ENCODE measurements at regions not wholly inside any gene's neighbourhood (a gene's known extent, or its start where the extent isn't known, plus 50 kb on each side); places are given as distances from the start of the nearest gene placed in this dataset.
"Not testable (repeated sequence)": the region's sequence is repeated elsewhere in the genome, so short reads cannot be mapped to it uniquely, and the experiment has no call there.

GRCh38 chr4:132669786-132670185, 479.3 kb upstream of the PCDH10 start:
- DNase-seq (ENCODE audit: low read depth in 2 of 2), result no peak

DNA sequence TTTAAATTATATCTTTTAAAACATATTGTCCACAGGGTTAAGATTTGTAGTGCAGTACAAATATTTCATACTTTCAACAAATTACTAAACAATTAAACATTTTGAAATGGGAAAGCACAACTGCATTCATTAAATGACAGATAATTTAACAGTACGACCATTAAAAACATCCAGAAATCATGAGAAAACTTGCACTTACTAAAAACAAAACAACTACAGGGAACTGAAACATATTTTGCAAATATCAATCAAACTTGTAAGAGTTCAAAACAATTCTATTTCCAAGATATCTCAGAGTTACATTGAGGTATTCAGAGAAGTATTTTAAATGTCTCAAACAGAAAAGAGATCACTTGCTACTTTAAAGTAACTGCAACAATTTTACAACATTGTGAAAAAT, 478.5 kb upstream of the PCDH10 start:
- DNase-seq (ENCODE audit: low read depth in 2 of 2), result no peak

DNA sequence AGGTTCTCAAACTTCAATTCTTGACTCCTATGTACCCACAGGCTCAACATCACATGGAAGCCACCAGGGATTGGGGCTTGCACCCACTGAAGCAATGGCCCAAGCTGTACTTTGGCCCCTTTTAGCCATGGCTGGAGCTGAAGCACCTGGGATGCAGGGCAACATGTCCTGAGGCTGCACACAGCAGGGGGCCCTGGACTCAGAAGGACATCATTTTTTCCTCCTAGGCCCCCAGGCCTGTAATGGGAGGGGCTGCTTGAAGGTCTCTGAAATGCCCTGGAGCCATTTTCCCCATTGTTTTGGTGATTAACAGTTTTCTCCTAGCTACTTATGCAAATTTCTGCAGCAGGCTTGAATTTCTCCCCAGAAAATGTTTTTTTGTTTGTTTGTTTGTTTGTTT, 465.1 kb upstream of the PCDH10 start:
- DNase-seq (ENCODE audit: low read depth in 2 of 2), result no peak

GRCh38 chr4:132691026-132691425, 458.1 kb upstream of the PCDH10 start:
- no peak for DNase-seq (ENCODE audit: low read depth in 2 of 2)

GRCh38 chr4:132691668-132692067, 457.4 kb upstream of the PCDH10 start:
- no peak for DNase-seq (ENCODE audit: low read depth in 2 of 2)

DNA sequence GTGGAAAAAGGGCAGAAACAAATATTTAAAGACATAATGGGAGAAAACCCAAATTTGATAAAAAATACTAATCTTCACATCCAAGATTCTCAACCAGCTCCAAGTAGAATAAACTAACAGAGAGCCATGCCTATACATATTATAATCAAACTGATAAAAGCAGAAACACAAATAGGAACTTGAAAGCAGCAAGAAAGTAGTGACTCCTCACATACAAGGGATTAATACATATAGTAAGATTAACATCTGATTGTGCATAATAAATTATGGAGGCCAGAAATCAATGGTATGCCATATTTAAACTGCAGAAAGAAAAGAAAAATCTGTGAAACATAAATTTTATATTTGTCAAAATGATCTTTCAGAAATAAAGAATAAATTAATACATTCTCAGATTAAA, 454.3 kb upstream of the PCDH10 start:
- no peak for DNase-seq (ENCODE audit: low read depth in 2 of 2)

- not testable (repeated sequence) for DNase-seq (ENCODE audit: low read depth in 2 of 2)
Observed at GRCh38 chr4:132697505-132697904, 451.6 kb upstream of the PCDH10 start.

DNA sequence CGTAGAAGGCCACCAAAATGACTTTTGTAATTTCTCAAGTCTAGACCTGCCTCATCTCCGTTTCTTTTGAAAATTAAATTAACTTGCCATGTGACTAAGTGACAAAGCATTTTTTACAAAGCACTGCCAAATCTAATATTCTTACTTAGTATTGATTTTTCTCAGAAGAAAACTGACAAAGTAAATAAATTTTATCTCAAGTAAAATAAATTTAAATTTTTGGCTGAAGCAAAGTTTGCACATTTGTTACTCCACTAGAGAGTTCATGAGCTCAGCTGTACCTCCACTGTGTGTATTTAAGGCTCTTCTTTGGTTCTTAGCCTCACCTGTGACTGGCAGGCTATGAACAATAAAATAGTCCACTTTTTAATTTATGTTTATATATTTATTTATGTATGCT, 441.1 kb upstream of the PCDH10 start:
- no peak for DNase-seq (ENCODE audit: low read depth in 2 of 2)

GRCh38 chr4:132709056-132709455, 440.0 kb upstream of the PCDH10 start:
- no peak for DNase-seq (ENCODE audit: low read depth in 2 of 2)

DNA sequence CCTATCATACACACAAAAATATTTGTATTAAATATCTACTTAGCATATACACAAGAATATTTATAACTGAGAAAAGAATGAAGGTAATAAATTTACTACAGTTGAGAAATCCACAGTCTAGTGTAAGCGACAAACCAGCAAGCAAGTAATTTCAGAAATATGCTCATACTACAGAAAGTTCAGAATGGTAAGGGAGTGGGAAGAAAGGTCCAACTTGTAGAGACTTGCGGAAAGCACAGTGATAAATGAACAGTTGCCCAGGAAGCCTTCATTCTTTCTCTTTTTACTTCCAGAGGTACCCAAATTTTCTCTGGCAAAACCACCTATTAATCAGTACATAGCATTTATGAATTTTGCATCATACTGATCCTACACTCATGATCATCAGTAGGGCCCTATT, 438.1 kb upstream of the PCDH10 start:
- DNase-seq (ENCODE audit: low read depth in 2 of 2), result no peak

GRCh38 chr4:132737344-132737743, 411.8 kb upstream of the PCDH10 start:
- no peak for DNase-seq (ENCODE audit: low read depth in 2 of 2)

GRCh38 chr4:132759199-132759780, 389.8 kb upstream of the PCDH10 start:
- DNase-seq (ENCODE audit: low read depth in 2 of 2), result no peak

DNA sequence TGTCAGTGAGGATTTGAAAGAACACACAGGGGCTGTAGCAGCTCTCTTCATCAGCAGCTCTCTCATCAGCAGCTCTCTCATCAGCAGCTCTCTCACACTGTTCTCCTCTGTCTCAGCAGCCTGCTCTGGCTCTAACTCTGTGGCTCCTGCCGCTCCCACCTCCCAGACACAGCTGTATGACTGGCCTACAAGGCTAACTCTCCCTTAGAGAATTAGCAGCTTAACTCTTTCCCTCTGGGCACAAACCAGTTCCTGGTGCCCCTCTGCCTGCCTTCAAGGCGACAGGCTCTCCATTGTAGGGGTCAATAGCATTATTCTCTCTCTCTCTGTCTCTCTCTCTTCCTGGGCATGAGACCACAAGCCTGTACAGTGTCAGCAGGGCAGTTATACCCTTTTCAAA, 385.6 kb upstream of the PCDH10 start:
- DNase-seq (ENCODE audit: low read depth in 2 of 2), result no peak

DNA sequence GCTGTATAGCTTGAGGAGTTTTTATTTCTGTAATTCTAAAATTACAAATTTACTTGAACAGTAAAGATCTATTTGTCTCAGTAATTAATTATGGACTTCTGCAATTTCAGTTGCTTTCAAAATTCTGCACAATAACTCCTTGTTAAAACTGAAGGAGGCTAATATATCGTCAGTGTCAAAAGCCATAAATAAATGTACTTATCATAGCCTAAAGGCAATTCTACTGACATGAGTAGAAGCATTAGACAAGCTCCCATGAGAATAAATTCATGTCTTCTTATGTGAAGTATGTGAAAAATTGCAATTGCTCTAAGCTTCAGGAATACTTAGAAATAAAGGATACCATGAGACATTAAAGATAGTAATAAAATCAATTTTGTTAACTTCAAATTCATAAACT, 381.2 kb upstream of the PCDH10 start:
- DNase-seq (ENCODE audit: low read depth in 2 of 2), result no peak

GRCh38 chr4:132770776-132771175, 378.3 kb upstream of the PCDH10 start:
- no peak for DNase-seq (ENCODE audit: low read depth in 2 of 2)

DNA sequence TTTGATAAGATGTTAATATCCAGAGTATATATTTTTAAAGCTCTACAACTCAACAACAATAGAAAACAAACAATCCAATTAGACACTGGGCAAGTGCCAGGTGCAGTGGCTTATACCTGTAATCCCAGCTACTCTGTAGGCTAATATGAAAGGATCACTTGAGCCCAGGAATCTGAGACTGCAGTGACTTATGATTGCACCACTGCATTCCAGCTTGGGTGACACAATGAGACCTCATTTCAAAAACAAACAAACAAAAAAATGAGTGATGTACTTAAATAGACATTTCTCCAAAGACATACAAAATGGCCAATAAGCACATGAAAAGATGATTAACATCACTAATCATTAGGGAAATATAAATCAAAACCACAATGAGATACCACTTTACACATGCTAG, 356.8 kb upstream of the PCDH10 start:
- no peak for DNase-seq (ENCODE audit: low read depth in 2 of 2)

DNA sequence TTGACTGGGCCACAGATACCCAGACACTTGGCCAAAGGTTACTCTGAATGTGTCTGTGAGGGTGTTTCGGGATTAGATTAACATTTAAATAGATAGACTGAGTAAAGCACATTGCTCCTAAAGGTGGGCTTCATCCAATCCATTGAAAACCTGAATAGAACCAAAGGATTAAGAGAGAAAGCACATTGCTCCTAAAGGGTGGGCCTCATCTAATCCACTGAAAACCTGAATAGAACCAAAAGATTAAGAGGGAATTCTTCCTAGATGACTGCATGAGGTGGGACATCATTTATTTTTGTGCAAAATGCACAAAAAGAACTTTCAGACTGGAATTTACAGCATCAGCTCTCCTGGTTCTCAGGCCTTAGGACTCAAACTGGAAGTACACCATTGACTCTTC, 351.2 kb upstream of the PCDH10 start:
- no peak for DNase-seq (ENCODE audit: low read depth in 2 of 2)

- no peak for DNase-seq (ENCODE audit: low read depth in 2 of 2)
Observed at GRCh38 chr4:132809298-132810032, 339.6 kb upstream of the PCDH10 start.

- DNase-seq (ENCODE audit: low read depth in 2 of 2), result not testable (repeated sequence)
Observed at GRCh38 chr4:132813061-132813460, 336.0 kb upstream of the PCDH10 start.

DNA sequence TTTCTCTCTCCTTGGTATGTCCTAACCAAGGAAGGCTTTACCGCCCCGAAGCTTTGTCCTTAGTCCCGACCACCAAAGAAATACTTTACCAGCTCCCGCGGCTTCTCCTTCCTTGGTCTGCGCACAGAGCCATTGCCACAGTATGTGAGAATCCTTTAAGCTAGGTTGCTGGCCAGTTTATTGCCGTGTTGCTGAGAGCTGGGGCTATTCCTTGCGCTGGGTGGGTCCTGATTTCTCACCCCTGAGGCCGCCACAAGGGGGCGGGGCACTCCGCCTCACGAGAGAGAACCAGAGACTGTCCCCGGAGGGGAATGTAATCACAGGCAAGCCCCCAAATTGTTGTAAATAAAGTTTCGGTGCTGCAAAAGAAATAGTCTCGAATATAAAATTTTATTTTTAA, 331.0 kb upstream of the PCDH10 start:
- no peak for DNase-seq (ENCODE audit: low read depth in 2 of 2)

DNA sequence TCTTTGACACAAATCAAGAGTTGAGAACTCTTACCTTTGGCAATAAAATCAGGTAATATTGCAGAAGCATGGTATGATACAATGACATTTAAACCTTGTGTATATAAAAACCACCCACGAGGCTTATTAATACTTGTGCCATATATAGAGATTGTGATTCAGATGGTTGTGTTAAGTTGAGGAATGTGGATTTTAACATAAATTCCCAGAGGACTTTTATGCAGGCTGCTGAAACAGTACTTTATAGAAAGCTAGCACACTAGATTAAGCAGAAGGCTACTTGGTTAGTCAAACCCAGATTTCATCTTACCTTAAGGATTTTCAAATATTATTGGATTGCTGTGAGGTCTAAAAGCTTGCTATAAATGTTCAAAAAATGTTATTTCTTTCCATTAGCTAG, 325.7 kb upstream of the PCDH10 start:
- DNase-seq (ENCODE audit: low read depth in 2 of 2), result no peak

GRCh38 chr4:132824761-132825160, 324.3 kb upstream of the PCDH10 start:
- no peak for DNase-seq (ENCODE audit: low read depth in 2 of 2)

DNA sequence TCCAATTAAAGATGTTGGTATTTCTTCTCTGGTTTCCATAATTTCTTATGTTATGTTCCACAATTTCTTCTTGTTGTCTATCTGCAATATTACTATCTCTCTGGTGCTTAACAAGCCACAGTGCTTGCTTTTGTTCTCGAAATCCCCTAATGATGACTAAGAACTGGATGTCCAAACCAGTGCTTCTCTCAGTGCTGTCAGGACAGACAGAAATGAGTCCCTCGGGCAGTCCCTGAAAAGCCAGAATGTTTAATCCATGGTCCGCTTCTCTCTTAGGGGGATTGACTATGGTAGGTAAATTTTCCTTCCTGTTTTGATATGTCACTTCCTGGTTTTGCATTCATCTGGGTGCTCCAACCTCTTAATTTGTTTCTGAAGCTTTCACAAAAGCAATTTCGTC, 321.6 kb upstream of the PCDH10 start:
- DNase-seq (ENCODE audit: low read depth in 2 of 2), result no peak

GRCh38 chr4:132838244-132838643, 310.9 kb upstream of the PCDH10 start:
- DNase-seq (ENCODE audit: low read depth in 2 of 2), result no peak

Data from lung microvascular endothelial cell (primary cell).